SK-N-SH (cell line): ENCODE measurements at regions not wholly inside any gene's neighbourhood (a gene's known extent, or its start where the extent isn't known, plus 50 kb on each side); places are given as distances from the start of the nearest gene placed in this dataset.

Experiments
- CTCF ChIA-PET: fragments of 300-600, 350-600 bp; formaldehyde crosslinking; extraction: SDS; loops from one replicate; lab custom pipeline; 2021; lab: Yijun Ruan, JAX
- POLR2A ChIA-PET: fragments of 350-600 bp; sonication (Branson Sonifier 250); formaldehyde crosslinking; extraction: SDS; loops from one replicate; lab custom pipeline; 2020; ENCODE audit warnings: antibody characterized with exemption, inconsistent platforms; lab: Yijun Ruan, JAX
- DNase-seq: peaks from one replicate; pipeline ENCODE4 v3.0.0; 2012
- H2AFZ ChIP-seq: fragments of 200-600 bp; sonication (generic); 2 replicates; pipeline ENCODE4 v1.8.1; 2016; ENCODE audit warnings: antibody characterized with exemption, mild to moderate bottlenecking, low read depth
- H3F3A ChIP-seq: fragments of 200-600 bp; sonication (generic); replicated peaks from 2 replicates; pipeline ENCODE3; 2016; ENCODE audit warnings: antibody characterized with exemption, mild to moderate bottlenecking; ENCODE audit not compliant: insufficient read depth
- H3K27ac ChIP-seq, 2 experiments: fragments of 200-500 bp in 1 of 2; fragments of 200-600 bp in 1 of 2; sonication (Bioruptor generic) in 1 of 2; sonication (generic), shearing (Covaris generic) in 1 of 2; 2 replicates each; pipeline versions ENCODE4 v1.5.1 to v1.6.1; 2014 to 2016; ENCODE audit warnings: low read depth in 2 of 2, inconsistent platforms in 1 of 2, low read length in 1 of 2, mild to moderate bottlenecking in 1 of 2, mixed read lengths in 1 of 2
- H3K27me3 ChIP-seq: fragments of 200-600 bp; sonication (generic), shearing (Covaris generic); 2 replicates; pipeline ENCODE4 v1.6.1; 2016; ENCODE audit warnings: mixed run types; ENCODE audit not compliant: insufficient read depth
- H3K36me3 ChIP-seq, 2 experiments: fragments of 200-500 bp in 1 of 2; fragments of 200-600 bp in 1 of 2; sonication (Bioruptor generic) in 1 of 2; sonication (generic) in 1 of 2; replicated peaks in 1 of 2; 2 replicates each; pipeline versions ENCODE3 to v1.5.1; 2014 to 2016; ENCODE audit warnings: low read length in 1 of 2, mild to moderate bottlenecking in 1 of 2; ENCODE audit not compliant: insufficient read depth in 2 of 2, control insufficient read depth in 1 of 2
- H3K4me1 ChIP-seq, 2 experiments: fragments of 200-500 bp in 1 of 2; fragments of 200-600 bp in 1 of 2; sonication (Bioruptor generic) in 1 of 2; sonication (generic), shearing (Covaris generic) in 1 of 2; 2 replicates each; pipeline versions ENCODE4 v1.5.1 to v1.6.1; 2014 to 2016; ENCODE audit warnings: low read depth in 1 of 2, low read length in 1 of 2, mixed run types in 1 of 2; ENCODE audit not compliant: insufficient read depth in 2 of 2, control insufficient read depth in 1 of 2
- H3K4me2 ChIP-seq: fragments of 200-600 bp; sonication (generic), shearing (Covaris generic); 2 replicates; pipeline ENCODE4 v1.6.1; 2017; ENCODE audit warnings: mixed run types
- H3K4me3 ChIP-seq, 2 experiments: fragments of 200-500 bp in 1 of 2; fragments of 200-600 bp in 1 of 2; sonication (Bioruptor generic) in 1 of 2; sonication (generic), shearing (Covaris generic) in 1 of 2; 2 replicates each; pipeline versions ENCODE4 v1.5.1 to v1.8.1; 2014 to 2016; ENCODE audit warnings: low read depth in 2 of 2, inconsistent platforms in 1 of 2, low read length in 1 of 2, mild to moderate bottlenecking in 1 of 2, mixed read lengths in 1 of 2, moderate library complexity in 1 of 2
- H3K79me2 ChIP-seq: fragments of 200-600 bp; sonication (generic); 2 replicates; pipeline ENCODE4 v1.8.1; 2017; ENCODE audit warnings: mild to moderate bottlenecking; ENCODE audit not compliant: insufficient read depth
- H3K9ac ChIP-seq: fragments of 200-600 bp; sonication (generic); 2 replicates; pipeline ENCODE4 v1.6.1; 2017; ENCODE audit warnings: mixed run types
- H3K9me2 ChIP-seq: fragments of 200-600 bp; sonication (generic); 2 replicates; pipeline ENCODE4 v1.6.1; 2017; ENCODE audit warnings: mixed run types
- H3K9me3 ChIP-seq: fragments of 200-600 bp; sonication (generic); 2 replicates; pipeline ENCODE4 v1.6.1; 2017; ENCODE audit warnings: mixed run types, mild to moderate bottlenecking, moderate library complexity
- H4K20me1 ChIP-seq: fragments of 200-600 bp; sonication (generic); 2 replicates; pipeline ENCODE4 v1.6.1; 2017; ENCODE audit warnings: mild to moderate bottlenecking, mixed run types; ENCODE audit not compliant: insufficient read depth
- CHD2 ChIP-seq: fragments of 150-350 bp; IDR thresholded peaks from 2 replicates; pipeline ENCODE4 v1.6.1; 2018; ENCODE audit warnings: low read length; ENCODE audit not compliant: partially characterized antibody
- CTCF ChIP-seq: fragments of 200-600 bp; sonication (generic); IDR thresholded peaks from 2 replicates; pipeline ENCODE4 v1.6.1; 2017; ENCODE audit warnings: antibody characterized with exemption, mild to moderate bottlenecking, moderate library complexity
- EP300 ChIP-seq, 2 experiments: IDR thresholded peaks; 2 replicates each; pipeline versions ENCODE4 v1.4.0 to v1.6.1; 2012; ENCODE audit warnings: borderline replicate concordance in 1 of 2, low read depth in 1 of 2, low read length in 1 of 2
- EZH2phosphoT487 ChIP-seq: fragments of 200-600 bp; sonication (generic); IDR thresholded peaks from 2 replicates; pipeline ENCODE4 v1.6.1; 2017; ENCODE audit warnings: low read depth, mixed run types, mild to moderate bottlenecking, antibody characterized with exemption, moderate library complexity, borderline replicate concordance
- FOSL2 ChIP-seq: IDR thresholded peaks from 2 replicates; pipeline ENCODE4 v1.4.0; 2012; ENCODE audit warnings: low read depth, mild to moderate bottlenecking, moderate library complexity, borderline replicate concordance
- FOXJ3 ChIP-seq: sonication (generic); formaldehyde crosslinking; IDR thresholded peaks from 2 replicates; pipeline ENCODE4 v1.5.1; 2020; ENCODE audit warnings: mild to moderate bottlenecking, missing genetic modification reagents
- FOXM1 ChIP-seq: IDR thresholded peaks from 2 replicates; pipeline ENCODE4 v1.4.0; 2012; ENCODE audit warnings: low read depth, mild to moderate bottlenecking
- GABPA ChIP-seq: IDR thresholded peaks from 2 replicates; pipeline ENCODE4 v1.4.0; 2012; ENCODE audit warnings: low read depth, mild to moderate bottlenecking
- GATA2 ChIP-seq: sonication (generic); formaldehyde crosslinking; IDR thresholded peaks from 2 replicates; pipeline ENCODE4 v1.5.0; 2020; ENCODE audit warnings: mild to moderate bottlenecking, missing genetic modification reagents
- MEF2A ChIP-seq: IDR thresholded peaks from 2 replicates; pipeline ENCODE4 v1.4.0; 2012; ENCODE audit warnings: low read depth, borderline replicate concordance
- MXI1 ChIP-seq: IDR thresholded peaks from 2 replicates; pipeline ENCODE4 v1.6.1; 2012; ENCODE audit warnings: mild to moderate bottlenecking, low read depth, low read length, improper control_type of control experiment
- NFIC ChIP-seq: IDR thresholded peaks from 2 replicates; pipeline ENCODE4 v1.4.0; 2012; ENCODE audit warnings: borderline replicate concordance
- NRF1 ChIP-seq: IDR thresholded peaks from 2 replicates; pipeline ENCODE4 v1.6.1; 2012; ENCODE audit warnings: low read depth, mild to moderate bottlenecking, low read length
- PBX3 ChIP-seq: IDR thresholded peaks from 2 replicates; pipeline ENCODE4; 2012
- POLR2AphosphoS5 ChIP-seq: IDR thresholded peaks from 2 replicates; pipeline ENCODE4 v1.6.1; 2012; ENCODE audit warnings: low read depth, low read length
- RAD21 ChIP-seq: IDR thresholded peaks from 2 replicates; pipeline ENCODE4 v1.6.1; 2012; ENCODE audit warnings: mild to moderate bottlenecking, low read length
- RCOR1 ChIP-seq: fragments of 150-350 bp; IDR thresholded peaks from 2 replicates; pipeline ENCODE4 v1.6.1; 2017; ENCODE audit warnings: antibody characterized with exemption, low read length
- RFX5 ChIP-seq: IDR thresholded peaks from 2 replicates; pipeline ENCODE4 v1.6.1; 2012; ENCODE audit warnings: mild to moderate bottlenecking, improper control_type of control experiment, low read length
- RXRA ChIP-seq: IDR thresholded peaks from 2 replicates; pipeline ENCODE4 v1.4.0; 2012; ENCODE audit warnings: low read depth, mild to moderate bottlenecking, borderline replicate concordance
- SIN3A ChIP-seq: IDR thresholded peaks from 2 replicates; pipeline ENCODE4 v1.6.1; 2012; ENCODE audit warnings: low read depth, mild to moderate bottlenecking, low read length, moderate library complexity, borderline replicate concordance
- SMC3 ChIP-seq: IDR thresholded peaks from 2 replicates; pipeline ENCODE4 v1.6.1; 2012; ENCODE audit warnings: low read depth, low read length, improper control_type of control experiment
- TCF12 ChIP-seq: IDR thresholded peaks from 2 replicates; pipeline ENCODE4 v1.4.0; 2012
- TEAD4 ChIP-seq: IDR thresholded peaks from 2 replicates; pipeline ENCODE4 v1.4.0; 2012; ENCODE audit warnings: mild to moderate bottlenecking, borderline replicate concordance; ENCODE audit not compliant: insufficient read depth
- WGBS: methylation state at CpG from one replicate; pipeline ENCODE4 v1.1.6; 2017; ENCODE audit warnings: low lambda C conversion rate; 5-methylcytosine and 5-hydroxymethylcytosine counted together

GRCh38 chr5:124976086-124976485 is 229.6 kb upstream of the ZNF608 start:
- TF ChIP-seq TCF12 (no peak), RCOR1 (no peak), FOXM1 (no peak), SIN3A (no peak), GABPA (no peak), RFX5 (no peak), GATA2 (CRISPR knock-in tag) (no peak), PBX3 (no peak), SMC3 (no peak), MXI1 (no peak), CTCF (no peak), FOXJ3 (CRISPR knock-in tag) (no peak), FOSL2 (no peak), EZH2phosphoT487 (no peak), EP300 (IDR thresholded peaks at IDR 0.05; ENCODE audit: borderline replicate concordance in 1 of 2, low read depth in 1 of 2, low read length in 1 of 2) (no peak), RXRA (no peak), RAD21 (no peak), NRF1 (no peak)
- Histone ChIP-seq H3K4me2 (no peak overlapping the region), H4K20me1 (no peaks in the 10 kb centered on the region), H3F3A (no peaks in the 10 kb centered on the region), H2AFZ (no peak overlapping the region), H3K27me3 (no peaks in the 10 kb centered on the region), H3K27ac (no peak overlapping the region), H3K36me3 (no peaks in the 10 kb centered on the region), H3K79me2 (no peaks in the 10 kb centered on the region), H3K4me3 (no peak overlapping the region), H3K9ac (no peak overlapping the region), H3K9me3 (no peaks in the 10 kb centered on the region), H3K4me1 (peaks cover 3 to 18% of the 10 kb centered on the region in 2 experiments; a peak in 3 of 4 replicates), H3K9me2 (no peaks in the 10 kb centered on the region)
- ChIA-PET CTCF (interaction anchor here (0.6 to 1.0 kb wide), 2 partner anchors 173 to 227 kb away, joined by 3 to 4 read pairs; no protein-coding TSS in a partner anchor), POLR2A (no interaction called here)
- 98% methylated on average over 8 of the region's 23 CpGs for WGBS
- no peak for DNase-seq

GRCh38 chr5:124979251-124979650 is 232.8 kb upstream of the ZNF608 start:
- Histone ChIP-seq H3K27me3 (no peaks in the 10 kb centered on the region), H3K9me2 (no peaks in the 10 kb centered on the region), H3K36me3 (no peaks in the 10 kb centered on the region), H2AFZ (no peak overlapping the region), H3K9me3 (no peaks in the 10 kb centered on the region), H3K4me2 (no peak overlapping the region), H3K79me2 (no peaks in the 10 kb centered on the region), H3K9ac (no peak overlapping the region), H3F3A (no peaks in the 10 kb centered on the region), H3K27ac (peak overlapping the region in 1 of 2 experiments; percentile 95; a peak in 2 of 4 replicates), H3K4me3 (no peak overlapping the region), H3K4me1 (peaks cover 3 to 20% of the 10 kb centered on the region in 2 experiments; a peak in 3 of 4 replicates), H4K20me1 (no peaks in the 10 kb centered on the region)
- peak; percentile 46 for DNase-seq
- ChIA-PET POLR2A (no interaction called here), CTCF (no interaction called here)
- WGBS: 65% methylated on average over 2 of the region's 2 CpGs
- TF ChIP-seq NFIC (no peak), TEAD4 (no peak), EZH2phosphoT487 (no peak), PBX3 (no peak), GATA2 (CRISPR knock-in tag) (no peak), CHD2 (peak; percentile 44), MEF2A (no peak), RAD21 (peak; percentile 7; the same call in 1 of the 2 replicates), RFX5 (no peak), POLR2AphosphoS5 (no peak), MXI1 (no peak)
